Suprapubic skin (tissue), 4 donors: ENCODE measurements at regions not wholly inside any gene's neighbourhood (a gene's known extent, or its start where the extent isn't known, plus 50 kb on each side); places are given as distances from the start of the nearest gene placed in this dataset.

Source experiments
- DNase-seq, 2 donors: peaks; one replicate each; pipeline ENCODE4 v3.0.0-alpha.2; 2019; ENCODE audit warnings: low spot score in 2 of 2
- H3K27ac ChIP-seq: fragments of 200-600 bp; sonication (generic); one replicate; pipeline ENCODE4 v1.5.1; 2019
- H3K27me3 ChIP-seq: fragments of 200-600 bp; sonication (generic); one replicate; pipeline ENCODE4 v1.5.1; 2019
- H3K36me3 ChIP-seq: fragments of 200-600 bp; sonication (generic); one replicate; pipeline ENCODE4 v1.5.1; 2019
- H3K4me1 ChIP-seq: fragments of 200-600 bp; sonication (generic); one replicate; pipeline ENCODE4 v1.5.1; 2019
- H3K4me3 ChIP-seq: fragments of 200-600 bp; sonication (generic); one replicate; pipeline ENCODE4 v1.5.1; 2019; ENCODE audit warnings: mild to moderate bottlenecking
- H3K9me3 ChIP-seq: fragments of 200-600 bp; sonication (generic); one replicate; pipeline ENCODE4 v1.5.1; 2019
- CTCF ChIP-seq, 2 donors: fragments of 200-600 bp in 1 of 2; fragments of 450-650 bp in 1 of 2; sonication (generic) in 1 of 2; IDR thresholded peaks; one replicate each; pipeline ENCODE4 v1.5.1; 2016 to 2019; ENCODE audit warnings: antibody characterized with exemption in 2 of 2, mild to moderate bottlenecking in 1 of 2, moderate library complexity in 1 of 2
- EP300 ChIP-seq: sonication (generic); formaldehyde crosslinking; IDR thresholded peaks from one replicate; pipeline ENCODE4 v1.6.1; 2017; ENCODE audit warnings: antibody characterized with exemption
- POLR2A ChIP-seq, 2 donors: fragments of 450-650 bp; IDR thresholded peaks; one replicate each; pipeline ENCODE4 v1.6.1; 2017; ENCODE audit warnings: antibody characterized with exemption in 2 of 2, mild to moderate bottlenecking in 2 of 2, moderate library complexity in 2 of 2
- POLR2AphosphoS5 ChIP-seq, 3 donors: sonication (generic); formaldehyde crosslinking; IDR thresholded peaks; one replicate each; pipeline ENCODE4 v1.6.1; 2017; ENCODE audit warnings: antibody characterized with exemption in 3 of 3
- WGBS: methylation state at CpG from one replicate; pipeline ENCODE4 v1.1.5; 2018; 5-methylcytosine and 5-hydroxymethylcytosine counted together

- TF ChIP-seq CTCF (IDR thresholded peaks at IDR 0.05): no peak
- TF ChIP-seq POLR2A (IDR thresholded peaks at IDR 0.05): no peak
- TF ChIP-seq EP300: no peak
- TF ChIP-seq POLR2AphosphoS5 (IDR thresholded peaks at IDR 0.05): no peak
- WGBS: 91% methylated on average over 2 of the region's 2 CpGs
- H3K4me1 ChIP-seq: no peaks in the 10 kb centered on the region
- H3K27me3 ChIP-seq: no peaks in the 10 kb centered on the region
- no peak overlapping the region for H3K4me3 ChIP-seq
- no peaks in the 10 kb centered on the region for H3K36me3 ChIP-seq
- no peak for DNase-seq
- H3K9me3 ChIP-seq: no peaks in the 10 kb centered on the region
- no peak overlapping the region for H3K27ac ChIP-seq
Measured at GRCh38 chr11:91136631-91137030, 913.8 kb upstream of the CHORDC1 start.

DNA sequence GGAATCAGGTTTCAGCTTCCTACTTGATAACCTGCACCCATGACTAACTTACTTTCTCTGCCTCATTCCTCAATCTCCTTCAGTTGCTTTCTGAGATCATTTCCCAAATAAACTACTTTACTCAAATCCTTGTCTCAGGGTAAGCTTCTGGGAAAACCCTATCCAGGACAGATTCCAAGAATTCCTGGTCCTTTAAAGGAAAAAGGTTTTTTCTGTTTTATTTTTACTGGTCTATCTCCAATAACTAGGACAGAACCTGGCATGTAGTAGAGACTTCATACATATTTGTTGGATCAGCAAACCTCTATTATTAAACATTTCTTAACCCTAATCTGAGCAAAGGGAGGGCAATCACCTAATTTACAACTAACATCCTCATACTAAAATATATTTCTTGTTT lies 910.5 kb upstream of the CHORDC1 start:
- no peaks in the 10 kb centered on the region for H3K27me3 ChIP-seq
- H3K27ac ChIP-seq: no peak overlapping the region
- TF ChIP-seq CTCF (IDR thresholded peaks at IDR 0.05) (no peak), POLR2AphosphoS5 (IDR thresholded peaks at IDR 0.05) (no peak), EP300 (no peak), POLR2A (IDR thresholded peaks at IDR 0.05) (no peak)

DNA sequence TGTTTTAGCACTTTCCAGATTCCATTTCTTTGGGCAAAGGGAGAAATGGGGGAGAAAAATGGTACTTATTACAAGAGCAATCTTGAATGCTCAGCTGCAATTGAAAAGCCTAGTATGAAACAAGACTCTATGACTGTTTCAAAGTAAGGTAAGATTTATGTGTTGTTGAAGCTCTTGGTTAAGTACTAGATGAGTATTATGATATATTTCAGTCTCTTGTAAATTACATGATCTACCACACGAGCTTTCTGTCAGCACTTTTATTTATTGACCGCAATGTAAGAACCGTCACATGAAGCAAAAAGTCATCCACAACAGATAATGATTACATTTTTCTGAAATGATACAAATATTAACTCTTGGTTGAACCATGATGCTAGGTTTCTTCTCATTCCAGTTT lies 906.7 kb upstream of the CHORDC1 start:
- Histone ChIP-seq H3K27ac (no peak overlapping the region), H3K4me1 (no peaks in the 10 kb centered on the region), H3K36me3 (no peaks in the 10 kb centered on the region), H3K27me3 (no peaks in the 10 kb centered on the region), H3K9me3 (no peaks in the 10 kb centered on the region), H3K4me3 (no peak overlapping the region)
- 60% methylated on average over 3 of the region's 3 CpGs for WGBS
- TF ChIP-seq POLR2AphosphoS5 (IDR thresholded peaks at IDR 0.05) (no peak), POLR2A (IDR thresholded peaks at IDR 0.05) (no peak), EP300 (no peak), CTCF (IDR thresholded peaks at IDR 0.05) (no peak)
- DNase-seq: no peak

More for the DNA sequence above, 910.5 kb upstream of the CHORDC1 start:
- DNase-seq: no peak
- Histone ChIP-seq H3K9me3 (no peaks in the 10 kb centered on the region), H3K4me3 (no peak overlapping the region), H3K4me1 (no peaks in the 10 kb centered on the region), H3K36me3 (no peaks in the 10 kb centered on the region)

- H3K36me3 ChIP-seq: no peaks in the 10 kb centered on the region
- H3K4me3 ChIP-seq: no peak overlapping the region
- H3K27ac ChIP-seq: no peak overlapping the region
- no peak for DNase-seq
- TF ChIP-seq EP300 (no peak), CTCF (IDR thresholded peaks at IDR 0.05) (no peak), POLR2AphosphoS5 (IDR thresholded peaks at IDR 0.05) (no peak), POLR2A (IDR thresholded peaks at IDR 0.05) (no peak)
- no peaks in the 10 kb centered on the region for H3K9me3 ChIP-seq
- no peaks in the 10 kb centered on the region for H3K4me1 ChIP-seq
- WGBS: 88% methylated on average over 1 of the region's 1 CpG
- no peaks in the 10 kb centered on the region for H3K27me3 ChIP-seq
Measured at GRCh38 chr11:91124363-91124762, 901.5 kb upstream of the CHORDC1 start.

DNA sequence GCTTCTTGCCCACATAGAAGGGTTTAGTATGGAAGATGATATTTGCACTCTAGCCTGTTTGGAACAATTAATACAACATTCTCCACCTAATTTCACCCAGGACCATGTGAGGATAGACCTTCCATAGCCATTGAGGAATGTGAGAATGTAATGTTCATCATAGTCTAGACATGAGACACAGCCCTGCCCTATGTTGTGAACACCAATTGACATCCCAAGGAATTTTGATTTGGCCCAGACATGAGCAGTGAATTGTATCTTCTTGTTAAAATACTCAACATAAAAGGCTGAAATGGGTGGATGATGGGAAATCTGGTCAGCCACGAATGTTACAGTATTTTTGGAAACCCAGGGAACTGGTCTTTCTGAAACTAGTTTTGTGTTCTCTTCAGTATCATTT lies 892.3 kb upstream of the CHORDC1 start:
- Histone ChIP-seq H3K27ac (no peak overlapping the region), H3K27me3 (no peaks in the 10 kb centered on the region), H3K4me3 (no peak overlapping the region), H3K4me1 (no peaks in the 10 kb centered on the region), H3K36me3 (no peaks in the 10 kb centered on the region), H3K9me3 (no peaks in the 10 kb centered on the region)
- no peak for TF ChIP-seq CTCF (IDR thresholded peaks at IDR 0.05)
- TF ChIP-seq EP300: no peak
- TF ChIP-seq POLR2AphosphoS5 (IDR thresholded peaks at IDR 0.05): no peak
- TF ChIP-seq POLR2A (IDR thresholded peaks at IDR 0.05): no peak
- DNase-seq: no peak
- 52% methylated on average over 1 of the region's 1 CpG for WGBS
